ENCODE measurements at regions not wholly inside any gene's neighbourhood (a gene's known extent, or its start where the extent isn't known, plus 50 kb on each side); places are given as distances from the start of the nearest gene placed in this dataset.

DNA sequence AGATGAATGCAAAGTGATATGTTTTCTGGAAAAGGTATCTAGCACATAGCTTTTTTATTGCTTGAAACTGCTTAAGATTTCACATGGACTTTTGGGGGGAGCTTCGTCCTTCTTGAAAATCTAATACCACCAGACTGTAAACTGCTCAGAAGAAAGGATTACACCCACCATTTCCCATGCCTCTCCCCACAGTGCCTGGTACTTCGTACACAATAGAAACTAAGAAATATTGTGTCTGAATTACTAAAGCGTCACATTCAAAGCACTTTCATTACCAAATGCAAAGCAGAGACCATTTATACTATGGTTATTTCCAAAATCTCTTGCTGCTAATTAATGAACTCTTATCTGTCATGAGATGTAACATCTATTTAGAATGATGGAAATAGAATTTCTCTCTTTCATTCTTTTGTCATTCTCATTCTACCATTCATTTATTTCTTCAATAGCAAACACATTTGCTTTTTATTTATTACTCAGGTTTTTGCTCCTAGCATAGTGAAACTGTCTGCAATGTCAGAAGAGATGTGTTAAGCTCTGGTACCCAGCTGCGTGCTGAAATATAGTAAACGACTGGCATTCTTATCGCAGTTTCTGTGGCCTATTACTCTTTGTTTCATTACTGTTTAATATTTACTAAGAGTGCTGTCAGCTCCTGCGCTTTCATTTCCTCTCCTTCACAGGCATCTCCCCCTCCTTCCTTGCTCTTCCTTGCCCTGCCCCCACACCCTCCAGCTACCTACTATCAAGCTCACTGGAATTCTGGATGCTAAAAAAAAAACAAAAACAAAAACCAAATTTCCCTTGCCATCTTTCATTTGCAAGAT is 51.4 kb upstream of the RAPGEF2 start:
- no peak for DNase-seq
- CTCF ChIA-PET: no interaction called here
- no peak for ATAC-seq
- Histone ChIP-seq H3K36me3 (ENCODE audit: low read depth, low read length) (no peaks in the 10 kb centered on the region), H3K9me2 (replicated peaks; ENCODE audit: low read length) (no peaks in the 10 kb centered on the region), H4K20me1 (ENCODE audit: low read length) (no peaks in the 10 kb centered on the region), H3K4me2 (ENCODE audit: low read length) (peak overlapping the region; percentile 53; the same call in 1 of the 2 replicates), H2AFZ (ENCODE audit: low read length) (0 out of 2 replicates have a peak overlapping the region, but pooled peaks have one; percentile 18), H3K9me3 (ENCODE audit: low read length) (no peaks in the 10 kb centered on the region), H3K27ac (ENCODE audit: low read length) (no peak overlapping the region), H3K27me3 (ENCODE audit: low read length) (no peaks in the 10 kb centered on the region), H3K79me2 (ENCODE audit: low read length) (no peaks in the 10 kb centered on the region), H3K4me1 (ENCODE audit: insufficient read depth, low read length) (no peaks in the 10 kb centered on the region; the same call in 1 of the 2 replicates), H3K9ac (ENCODE audit: low read length) (no peak overlapping the region), H3K4me3 (ENCODE audit: low read length) (no peak overlapping the region), H3F3A (ENCODE audit: low read length, unreplicated experiment) (no peaks in the 10 kb centered on the region)
- POLR2A ChIA-PET (ENCODE audit: unreplicated experiment): no interaction called here
- TF ChIP-seq EZH2phosphoT487 (IDR thresholded peaks at IDR 0.05; ENCODE audit: borderline replicate concordance, low read length): no peak
- no peak for TF ChIP-seq EZH2 (IDR thresholded peaks at IDR 0.05; ENCODE audit: low read length, unreplicated experiment)
- no peak for TF ChIP-seq CTCF (conservative IDR thresholded peaks at IDR 0.05; ENCODE audit: low read depth, low read length)
- intact Hi-C loops (cut with micrococcal nuclease): no loop called here
- BruUV-seq (replicated peaks): no TSS peak

DNA sequence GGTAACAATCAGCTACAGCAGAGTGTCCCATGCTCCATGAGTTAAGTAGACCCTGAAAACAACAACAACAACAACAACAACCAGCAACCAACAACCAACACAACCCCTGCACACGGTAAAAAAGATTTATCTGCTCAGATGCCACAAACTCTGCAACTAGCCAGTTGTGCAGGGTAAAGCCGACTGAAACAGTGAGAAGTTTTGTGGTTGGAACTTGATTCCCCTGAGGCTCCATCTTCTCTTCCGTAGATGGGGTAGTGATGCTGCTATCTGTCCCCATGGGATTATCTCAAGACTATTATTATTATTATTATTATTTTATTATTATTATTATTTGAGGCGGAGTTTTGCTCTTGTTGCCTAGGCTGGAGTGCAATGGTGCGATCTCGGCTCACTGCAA is 50.6 kb upstream of the RAPGEF2 start:
- no TSS peak for BruUV-seq (replicated peaks)
- ChIA-PET POLR2A (ENCODE audit: unreplicated experiment) (no interaction called here), CTCF (no interaction called here)
- Histone ChIP-seq H3K79me2 (ENCODE audit: low read length) (no peaks in the 10 kb centered on the region), H3K9me2 (replicated peaks; ENCODE audit: low read length) (no peaks in the 10 kb centered on the region), H3K36me3 (ENCODE audit: low read depth, low read length) (no peaks in the 10 kb centered on the region), H3K4me1 (ENCODE audit: insufficient read depth, low read length) (no peaks in the 10 kb centered on the region; the same call in 1 of the 2 replicates), H3K9ac (ENCODE audit: low read length) (no peak overlapping the region), H3K9me3 (ENCODE audit: low read length) (no peaks in the 10 kb centered on the region), H3K4me3 (ENCODE audit: low read length) (no peak overlapping the region), H2AFZ (ENCODE audit: low read length) (no peak overlapping the region), H3K4me2 (ENCODE audit: low read length) (no peak overlapping the region), H4K20me1 (ENCODE audit: low read length) (no peaks in the 10 kb centered on the region), H3K27ac (ENCODE audit: low read length) (no peak overlapping the region), H3K27me3 (ENCODE audit: low read length) (no peaks in the 10 kb centered on the region), H3F3A (ENCODE audit: low read length, unreplicated experiment) (no peaks in the 10 kb centered on the region)
- DNase-seq (no peak), ATAC-seq (no peak)
- TF ChIP-seq EZH2phosphoT487 (IDR thresholded peaks at IDR 0.05; ENCODE audit: borderline replicate concordance, low read length) (no peak), CTCF (conservative IDR thresholded peaks at IDR 0.05; ENCODE audit: low read depth, low read length) (no peak), EZH2 (IDR thresholded peaks at IDR 0.05; ENCODE audit: low read length, unreplicated experiment) (no peak)
- intact Hi-C loops (cut with micrococcal nuclease): no loop called here

All from PC-3 (cell line).